HepG2 (cell line): ENCODE measurements at regions not wholly inside any gene's neighbourhood (a gene's known extent, or its start where the extent isn't known, plus 50 kb on each side); places are given as distances from the start of the nearest gene placed in this dataset.
A peak's percentile ranks its signal among the peaks of the same experiment; 100 is the strongest.

Experiments used
- ATAC-seq: fragments of 200-7000 bp; cut with Tn5 transposase; 3 replicates; pipeline ENCODE4 v1.9.1; 2020; ENCODE audit warnings: mild to moderate bottlenecking, moderate library complexity
- BruUV-seq: library from RNA; stranded (reverse); fragments of 400-500 nt; replicated peaks from 2 replicates; lab custom pipeline; 2021; lab: Mats Ljungman, UMichigan
- CTCF ChIA-PET: fragments of 300-600 bp; formaldehyde crosslinking; extraction: SDS; loops from one replicate; lab custom pipeline; 2021; ENCODE audit warnings: low total read pairs, inconsistent platforms, low intra/inter-chr PET ratio; lab: Yijun Ruan, JAX
- POLR2A ChIA-PET: fragments of 350-600 bp; sonication (Branson Sonifier 250); formaldehyde crosslinking; loops from one replicate; lab custom pipeline; 2020; ENCODE audit warnings: antibody characterized with exemption, inconsistent platforms; lab: Yijun Ruan, JAX
- DNase-seq: peaks from one replicate; pipeline ENCODE4 v3.0.0-alpha.2; 2015; ENCODE audit warnings: low spot score
- FAIRE-seq: peaks from 3 replicates; lab custom pipeline; 2011; peaks lifted over from hg19 to GRCh38; lab: Jason Lieb, UNC
- H2AFZ ChIP-seq: one replicate; pipeline ENCODE4 v1.6.1; 2011; ENCODE audit warnings: low read length, inconsistent platforms
- H3K27ac ChIP-seq: fragments of 300-600 bp; 3 replicates; pipeline ENCODE4 v1.8.0; 2011; ENCODE audit warnings: mixed run types, mild to moderate bottlenecking, mixed read lengths, low read length, inconsistent platforms; ENCODE audit not compliant: insufficient read depth; ENCODE audit errors: extremely low read length
- H3K27me3 ChIP-seq, 2 experiments: fragments of 200-600 bp in 1 of 2; 2 replicates in 1 of 2; 3 replicates in 1 of 2; pipeline versions ENCODE4 v1.6.0 to v1.8.0; 2011; ENCODE audit warnings: low read length in 2 of 2, mild to moderate bottlenecking in 2 of 2, moderate library complexity in 2 of 2, inconsistent platforms in 1 of 2; ENCODE audit not compliant: insufficient read depth in 2 of 2, control insufficient read depth in 1 of 2
- H3K36me3 ChIP-seq, 2 experiments: fragments of 200-600 bp in 1 of 2; replicated peaks in 1 of 2; 2 replicates in 1 of 2; 3 replicates in 1 of 2; pipeline versions ENCODE4 v1.5.1 to v1.8.0; 2011; ENCODE audit warnings: low read length in 2 of 2, inconsistent platforms in 1 of 2; ENCODE audit not compliant: insufficient read depth in 2 of 2, control insufficient read depth in 1 of 2
- H3K4me1 ChIP-seq: 2 replicates; pipeline ENCODE4 v1.5.1; 2012; ENCODE audit warnings: low read length, inconsistent platforms; ENCODE audit not compliant: insufficient read depth
- H3K4me2 ChIP-seq: 2 replicates; pipeline ENCODE4 v1.6.0; 2011; ENCODE audit warnings: low read depth, low read length, inconsistent platforms
- H3K4me3 ChIP-seq, 3 experiments: fragments of 200-600 bp in 1 of 3; sonication (generic), shearing (Covaris generic) in 1 of 3; replicated peaks in 1 of 3; 2 replicates each; pipeline ENCODE4 v1.5.1; 2011 to 2016; ENCODE audit warnings: low read length in 3 of 3, inconsistent platforms in 2 of 3, low read depth in 2 of 3, mild to moderate bottlenecking in 2 of 3, control low read depth in 1 of 3, mixed read lengths in 1 of 3; ENCODE audit not compliant: insufficient read depth in 1 of 3
- H3K79me2 ChIP-seq: one replicate; pipeline ENCODE4 v1.6.1; 2011; ENCODE audit warnings: low read length, inconsistent platforms; ENCODE audit not compliant: insufficient read depth
- H3K9ac ChIP-seq: 2 replicates; pipeline ENCODE4 v1.6.0; 2011; ENCODE audit warnings: mild to moderate bottlenecking, low read depth, low read length, inconsistent platforms; ENCODE audit not compliant: insufficient read depth
- H3K9me3 ChIP-seq: 2 replicates; pipeline ENCODE4 v1.5.1; 2012; ENCODE audit warnings: mild to moderate bottlenecking, low read length
- H4K20me1 ChIP-seq: 2 replicates; pipeline ENCODE4 v1.6.0; 2011; ENCODE audit warnings: inconsistent platforms, mild to moderate bottlenecking, low read length, moderate library complexity; ENCODE audit not compliant: insufficient read depth
- EEA1 ChIP-seq: sonication (generic); formaldehyde crosslinking; IDR thresholded peaks from 2 replicates; pipeline ENCODE4 v1.5.1; 2020; ENCODE audit warnings: mild to moderate bottlenecking, missing genetic modification reagents, borderline replicate concordance
- KAT7 ChIP-seq: IDR thresholded peaks from 2 replicates; pipeline ENCODE4 v1.6.1; 2018; ENCODE audit warnings: borderline replicate concordance, missing compliant biosample characterization
- KLF9 ChIP-seq: IDR thresholded peaks from 2 replicates; pipeline ENCODE4 v1.6.1; 2016; ENCODE audit warnings: low read depth
- RARA ChIP-seq: IDR thresholded peaks from 2 replicates; pipeline ENCODE4 v1.6.1; 2016; ENCODE audit warnings: missing genetic modification reagents, missing compliant biosample characterization
- RFX1 ChIP-seq: fragments of 450-650 bp; IDR thresholded peaks from 2 replicates; pipeline ENCODE4 v1.6.1; 2017
- SP5 ChIP-seq: IDR thresholded peaks from 2 replicates; pipeline ENCODE4 v1.6.1; 2016; ENCODE audit warnings: low read depth, borderline replicate concordance
- ZNF343 ChIP-seq: sonication (generic); formaldehyde crosslinking; IDR thresholded peaks from 2 replicates; pipeline ENCODE4 v1.4.0; 2020; ENCODE audit warnings: mild to moderate bottlenecking, missing genetic modification reagents
- ZNF496 ChIP-seq: sonication (generic); formaldehyde crosslinking; IDR thresholded peaks from 2 replicates; pipeline ENCODE4 v1.8.1; 2023; ENCODE audit warnings: mild to moderate bottlenecking, moderate library complexity, missing genetic modification reagents; ENCODE audit not compliant: insufficient replicate concordance
- WGBS: methylation state at CpG from one replicate; pipeline ENCODE4 v1.1.6; 2017; ENCODE audit warnings: low lambda C conversion rate; 5-methylcytosine and 5-hydroxymethylcytosine counted together
- in situ Hi-C: cut with HindIII; loops from 2 replicates; pipeline ENCODE4 v1.10.0; 2017; ENCODE audit warnings: low pct_unique_long_range_greater_than_20kb; ENCODE audit not compliant: extremely low pct_ligation_motif_present
- intact Hi-C: fragments of 100-400 bp; cut with micrococcal nuclease; formaldehyde crosslinking; loops from one replicate; pipeline ENCODE4 v1.10.0; 2022; ENCODE audit not compliant: unreplicated experiment
- TF ChIP-seq, protein P1 (sequence below): IDR thresholded peaks from 2 replicates; pipeline ENCODE4 v1.6.1; 2016; ENCODE audit warnings: missing compliant biosample characterization, missing genetic modification reagents, borderline replicate concordance

DNA sequence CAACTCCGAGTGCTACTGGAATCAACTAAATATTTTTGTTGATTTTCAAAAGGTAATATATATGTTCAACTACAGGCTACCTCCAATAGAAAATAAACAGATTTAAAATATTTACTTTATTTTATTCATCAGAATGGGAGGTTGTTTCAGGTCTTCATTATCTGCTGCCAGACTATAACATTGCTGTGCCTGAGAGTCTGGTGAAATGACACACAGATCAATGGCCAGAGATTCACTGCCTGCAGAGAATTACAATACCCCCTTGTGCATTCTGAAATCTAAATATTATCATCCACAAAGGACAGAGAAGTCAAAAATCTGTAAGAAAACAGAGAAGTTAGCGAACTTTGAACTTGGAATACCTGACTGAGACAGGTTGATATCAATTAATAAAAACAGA is 667.8 kb upstream of the GJE1 start (continued):
- TF ChIP-seq, protein P1, sequence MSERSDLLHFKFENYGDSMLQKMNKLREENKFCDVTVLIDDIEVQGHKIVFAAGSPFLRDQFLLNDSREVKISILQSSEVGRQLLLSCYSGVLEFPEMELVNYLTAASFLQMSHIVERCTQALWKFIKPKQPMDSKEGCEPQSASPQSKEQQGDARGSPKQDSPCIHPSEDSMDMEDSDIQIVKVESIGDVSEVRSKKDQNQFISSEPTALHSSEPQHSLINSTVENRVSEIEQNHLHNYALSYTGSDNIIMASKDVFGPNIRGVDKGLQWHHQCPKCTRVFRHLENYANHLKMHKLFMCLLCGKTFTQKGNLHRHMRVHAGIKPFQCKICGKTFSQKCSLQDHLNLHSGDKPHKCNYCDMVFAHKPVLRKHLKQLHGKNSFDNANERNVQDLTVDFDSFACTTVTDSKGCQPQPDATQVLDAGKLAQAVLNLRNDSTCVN (CRISPR knock-in tag): no peak
- TF ChIP-seq ZNF496 (CRISPR knock-in tag) (no peak), KLF9 (CRISPR knock-in tag) (no peak), EEA1 (no peak), RARA (CRISPR knock-in tag) (no peak)

DNA sequence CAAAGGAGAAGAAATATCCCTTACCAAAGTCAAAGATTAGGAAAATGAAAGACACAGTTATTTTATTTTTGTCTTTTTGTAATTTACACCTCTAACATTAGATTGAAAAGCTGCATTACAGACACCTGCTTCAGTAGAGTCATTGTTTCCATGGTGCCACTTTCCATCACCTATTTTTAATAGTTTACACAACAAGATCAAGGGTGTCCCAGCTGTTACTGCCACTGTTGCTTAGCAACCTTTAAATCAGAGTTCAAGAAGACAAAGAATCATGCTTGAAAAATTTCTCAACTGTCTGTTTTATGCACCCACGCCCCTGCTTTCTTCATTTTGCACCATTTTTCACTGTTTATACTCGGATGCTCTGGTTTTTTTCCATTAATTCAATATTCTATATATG is 668.2 kb upstream of the GJE1 start:
- Histone ChIP-seq H3K9me3 (no peaks in the 10 kb centered on the region), H3K9ac (no peak overlapping the region), H3K79me2 (no peaks in the 10 kb centered on the region), H3K4me1 (no peaks in the 10 kb centered on the region), H4K20me1 (no peaks in the 10 kb centered on the region), H3K4me2 (no peak overlapping the region), H3K27ac (no peak overlapping the region), H3K4me3 (no peak overlapping the region), H2AFZ (no peak overlapping the region), H3K36me3 (no peaks in the 10 kb centered on the region), H3K27me3 (no peaks in the 10 kb centered on the region)
- ChIA-PET POLR2A (no interaction called here), CTCF (no interaction called here)
- no peak for TF ChIP-seq SP5 (CRISPR knock-in tag)
- no peak for TF ChIP-seq ZNF343 (CRISPR knock-in tag)
- TF ChIP-seq KAT7: no peak
- peak; percentile 54; the same call in 1 of the 2 replicates for TF ChIP-seq RFX1
- WGBS: 0% methylated on average over 2 of the region's 2 CpGs
- DNase-seq: no peak
- intact Hi-C loops (no loop called here), in situ Hi-C loops (no loop called here)
- no peak for ATAC-seq
- no TSS peak for BruUV-seq
- no peak for FAIRE-seq
